K562 (cell line): ENCODE measurements at regions not wholly inside any gene's neighbourhood (a gene's known extent, or its start where the extent isn't known, plus 50 kb on each side); places are given as distances from the start of the nearest gene placed in this dataset.

ENCODE experiments used
- ATAC-seq: fragments of 200-7000 bp; cut with Tn5 transposase; 3 replicates; pipeline ENCODE4 v1.9.1; 2020; ENCODE audit warnings: moderate library complexity
- BruUV-seq: library from RNA; stranded (reverse); fragments of 400-500 nt; replicated peaks from 2 replicates; lab custom pipeline; 2021; lab: Mats Ljungman, UMichigan
- CTCF ChIA-PET: fragments of 300-600 bp; formaldehyde crosslinking; extraction: SDS; loops from one replicate; lab custom pipeline; 2021; ENCODE audit warnings: low intra/inter-chr PET ratio; lab: Yijun Ruan, JAX
- POLR2A ChIA-PET: fragments of 300-600, 350-650 bp; sonication (Branson Sonifier 250); formaldehyde crosslinking; extraction: SDS; loops from one replicate; lab custom pipeline; 2021; ENCODE audit warnings: antibody characterized with exemption, inconsistent platforms; lab: Yijun Ruan, JAX
- DNase-seq, 4 experiments: peaks; one replicate each; pipeline versions ENCODE4 v3.0.0 to v3.0.0-alpha.2; 2011 to 2018; ENCODE audit warnings: low spot score in 3 of 4, mixed read lengths in 3 of 4; ENCODE audit errors: extremely low read depth in 1 of 4
- FAIRE-seq: peaks from 2 replicates; lab custom pipeline; 2011; peaks lifted over from hg19 to GRCh38; lab: Jason Lieb, UNC
- H2AFZ ChIP-seq: 2 replicates; pipeline ENCODE4 v1.6.0; 2011; ENCODE audit warnings: low read depth, low read length, control low read depth, inconsistent platforms
- H3K27ac ChIP-seq: fragments of 200-600 bp; 3 replicates; pipeline ENCODE4 v1.8.0; 2011; ENCODE audit warnings: low read depth, mild to moderate bottlenecking, control low read depth, inconsistent platforms, low read length, moderate library complexity, mixed read lengths; ENCODE audit errors: extremely low read depth
- H3K27me3 ChIP-seq, 2 experiments: fragments of 300-600 bp in 1 of 2; 2 replicates in 1 of 2; 3 replicates in 1 of 2; pipeline versions ENCODE4 v1.6.0 to v1.8.0; 2011; ENCODE audit warnings: inconsistent platforms in 2 of 2, low read length in 2 of 2, mild to moderate bottlenecking in 1 of 2, mixed read lengths in 1 of 2, moderate library complexity in 1 of 2; ENCODE audit not compliant: control insufficient read depth in 2 of 2, insufficient read depth in 2 of 2
- H3K36me3 ChIP-seq: fragments of 300-600 bp; 3 replicates; pipeline ENCODE4 v1.8.0; 2011; ENCODE audit warnings: mild to moderate bottlenecking, low read length, inconsistent platforms; ENCODE audit not compliant: control insufficient read depth, insufficient read depth
- H3K4me1 ChIP-seq, 2 experiments: fragments of 200-600 bp in 1 of 2; replicated peaks in 1 of 2; 2 replicates in 1 of 2; 3 replicates in 1 of 2; pipeline versions ENCODE4 v1.5.1 to v1.8.0; 2011; ENCODE audit warnings: inconsistent platforms in 2 of 2, low read length in 2 of 2, mild to moderate bottlenecking in 1 of 2, mixed read lengths in 1 of 2, moderate library complexity in 1 of 2; ENCODE audit not compliant: control insufficient read depth in 2 of 2, insufficient read depth in 2 of 2
- H3K4me2 ChIP-seq: 2 replicates; pipeline ENCODE4 v1.6.1; 2011; ENCODE audit warnings: low read length, control low read depth, inconsistent platforms, mixed read lengths; ENCODE audit not compliant: insufficient read depth
- H3K4me3 ChIP-seq: fragments of 200-600 bp; sonication (generic), shearing (Covaris generic); 2 replicates; pipeline ENCODE4 v1.5.1; 2016; ENCODE audit warnings: control low read depth, inconsistent platforms
- H3K79me2 ChIP-seq: fragments of 200-600 bp; 3 replicates; pipeline ENCODE4 v1.8.0; 2011; ENCODE audit warnings: low read length, inconsistent platforms; ENCODE audit not compliant: control insufficient read depth, insufficient read depth
- H3K9ac ChIP-seq, 2 experiments: 2 replicates each; pipeline versions ENCODE4 v1.6.0 to v1.6.1; 2011; ENCODE audit warnings: low read depth in 2 of 2, low read length in 2 of 2, control low read depth in 1 of 2, inconsistent platforms in 1 of 2, mild to moderate bottlenecking in 1 of 2, mixed read lengths in 1 of 2; ENCODE audit not compliant: insufficient read depth in 1 of 2
- H3K9me1 ChIP-seq: one replicate; pipeline ENCODE4 v1.6.0; 2011; ENCODE audit warnings: inconsistent platforms, mild to moderate bottlenecking, low read length, moderate library complexity; ENCODE audit not compliant: control insufficient read depth, insufficient read depth
- H3K9me3 ChIP-seq: replicated peaks from 2 replicates; pipeline ENCODE4 v1.5.1; 2011; ENCODE audit warnings: low read depth, low read length, inconsistent platforms; ENCODE audit not compliant: control insufficient read depth, insufficient read depth
- H4K20me1 ChIP-seq: replicated peaks from 2 replicates; pipeline ENCODE4 v1.6.1; 2011; ENCODE audit warnings: low read length, inconsistent platforms, mixed read lengths; ENCODE audit not compliant: control insufficient read depth, insufficient read depth
- CBX2 ChIP-seq: fragments of 200-600 bp; sonication (generic); IDR thresholded peaks from one replicate; pipeline ENCODE4 v1.6.1; 2012; ENCODE audit warnings: mild to moderate bottlenecking, low read length, inconsistent platforms; ENCODE audit not compliant: insufficient read depth, poor library complexity, severe bottlenecking
- CEBPB ChIP-seq: fragments of 450-650 bp; IDR thresholded peaks from 2 replicates; pipeline ENCODE4 v1.6.1; 2016; ENCODE audit warnings: missing genetic modification characterization, missing compliant biosample characterization
- DLX4 ChIP-seq: fragments of 250-450 bp; sonication (Bioruptor Pico); IDR thresholded peaks from 2 replicates; pipeline ENCODE4 v1.6.1; 2021; ENCODE audit warnings: mild to moderate bottlenecking
- MTA3 ChIP-seq: fragments of 450-650 bp; formaldehyde crosslinking; IDR thresholded peaks from 2 replicates; pipeline ENCODE4 v1.6.1; 2017; ENCODE audit warnings: mild to moderate bottlenecking, borderline replicate concordance
- NFIC ChIP-seq: fragments of 450-650 bp; IDR thresholded peaks from 2 replicates; pipeline ENCODE4 v1.6.1; 2017; ENCODE audit warnings: mild to moderate bottlenecking, inconsistent platforms
- SPI1 ChIP-seq: IDR thresholded peaks from 2 replicates; pipeline ENCODE4 v1.6.1; 2011; ENCODE audit warnings: low read depth, low read length, control low read depth, borderline replicate concordance
- TGIF2 ChIP-seq: sonication (generic); formaldehyde crosslinking; IDR thresholded peaks from 2 replicates; pipeline ENCODE4 v1.8.1; 2022; ENCODE audit warnings: mild to moderate bottlenecking, missing genetic modification reagents, moderate library complexity
- ZNF592 ChIP-seq: fragments of 450-650 bp; IDR thresholded peaks from 2 replicates; pipeline ENCODE4 v1.6.1; 2017; ENCODE audit warnings: antibody characterized with exemption, mild to moderate bottlenecking
- WGBS: fragments of 100-300 bp; shearing (Covaris generic); methylation state at CpG from one replicate; pipeline ENCODE4 v1.1.6; 2016; ENCODE audit warnings: low coverage, mixed read lengths; ENCODE audit not compliant: insufficient coverage; ENCODE audit errors: missing lambda C conversion rate; 5-methylcytosine and 5-hydroxymethylcytosine counted together
- in situ Hi-C: fragments of 300-500 bp; cut with MboI; formaldehyde crosslinking; loops from 4 replicates; pipeline ENCODE4 v1.15.0; 2018; ENCODE audit warnings: inconsistent platforms, mixed read lengths
- intact Hi-C: fragments of 100-400 bp; cut with micrococcal nuclease; formaldehyde crosslinking; loops from 2 replicates; pipeline ENCODE4 v1.14.2; 2022

DNA sequence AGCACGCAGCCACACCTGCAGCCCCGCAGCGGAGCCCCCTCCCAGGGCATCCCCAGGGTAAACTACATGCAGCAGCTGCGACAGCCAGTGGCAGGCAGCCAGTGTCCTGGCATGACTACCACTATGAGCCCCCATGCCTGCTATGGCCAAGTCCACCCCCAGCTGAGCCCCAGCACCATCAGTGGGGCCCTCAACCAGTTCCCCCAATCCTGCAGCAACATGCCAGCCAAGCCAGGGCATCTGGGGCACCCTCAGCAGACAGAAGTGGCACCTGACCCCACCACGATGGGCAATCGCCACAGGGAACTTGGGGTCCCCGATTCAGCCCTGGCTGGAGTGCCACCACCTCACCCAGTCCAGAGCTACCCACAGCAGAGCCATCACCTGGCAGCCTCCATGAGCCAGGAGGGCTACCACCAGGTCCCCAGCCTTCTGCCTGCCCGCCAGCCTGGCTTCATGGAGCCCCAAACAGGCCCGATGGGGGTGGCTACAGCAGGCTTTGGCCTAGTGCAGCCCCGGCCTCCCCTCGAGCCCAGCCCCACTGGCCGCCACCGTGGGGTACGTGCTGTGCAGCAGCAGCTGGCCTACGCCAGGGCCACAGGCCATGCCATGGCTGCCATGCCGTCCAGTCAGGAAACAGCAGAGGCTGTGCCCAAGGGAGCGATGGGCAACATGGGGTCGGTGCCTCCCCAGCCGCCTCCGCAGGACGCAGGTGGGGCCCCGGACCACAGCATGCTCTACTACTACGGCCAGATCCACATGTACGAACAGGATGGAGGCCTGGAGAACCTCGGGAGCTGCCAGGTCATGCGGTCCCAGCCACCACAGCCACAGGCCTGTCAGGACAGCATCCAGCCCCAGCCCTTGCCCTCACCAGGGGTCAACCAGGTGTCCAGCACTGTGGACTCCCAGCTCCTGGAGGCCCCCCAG is 254.1 kb downstream of the GLI2 start:
- Histone ChIP-seq H3K9ac (no peak overlapping the region; a peak in 1 of 4 replicates), H3K4me3 (no peak overlapping the region), H2AFZ (no peak overlapping the region), H3K9me3 (no peaks in the 10 kb centered on the region), H3K4me1 (peaks cover 0 to 6% of the 10 kb centered on the region in 2 experiments; a peak in 2 of 5 replicates), H3K27ac (no peak overlapping the region), H3K9me1 (peaks cover 2% of the 10 kb centered on the region), H3K36me3 (no peaks in the 10 kb centered on the region), H3K27me3 (peaks cover 18 to 80% of the 10 kb centered on the region in 2 experiments), H3K4me2 (no peak overlapping the region), H3K79me2 (no peaks in the 10 kb centered on the region), H4K20me1 (peaks cover 10% of the 10 kb centered on the region; the same call in 1 of the 2 replicates)
- ChIA-PET CTCF (no interaction called here), POLR2A (interaction anchor here (0.7 kb wide), 1 partner anchor 126 kb away, joined by 3 read pairs; no protein-coding TSS in a partner anchor)
- intact Hi-C loops (no loop called here), in situ Hi-C loops (no loop called here)
- BruUV-seq, result no TSS peak
- TF ChIP-seq SPI1 (no peak), NFIC (no peak), CBX2 (no peak), DLX4 (CRISPR knock-in tag) (no peak), MTA3 (no peak), CEBPB (no peak), TGIF2 (CRISPR knock-in tag) (no peak), ZNF592 (no peak)
- FAIRE-seq (no peak), DNase-seq (no peak), ATAC-seq (no peak)
- 2% methylated on average over 22 of the region's 26 CpGs for WGBS
